WTC11 (cell line): ENCODE measurements at regions not wholly inside any gene's neighbourhood (a gene's known extent, or its start where the extent isn't known, plus 50 kb on each side); places are given as distances from the start of the nearest gene placed in this dataset.
"Not testable (repeated sequence)": the region's sequence is repeated elsewhere in the genome, so short reads cannot be mapped to it uniquely, and the experiment has no call there.

Experiments used
- ATAC-seq: fragments of 200-7000 bp; cut with Tn5 transposase; 2 replicates; pipeline ENCODE4 v1.10.0; 2021; ENCODE audit warnings: mild to moderate bottlenecking, moderate library complexity
- CTCF ChIA-PET: fragments of 300-600 bp; sonication (Branson Sonifier 250); formaldehyde crosslinking; loops from one replicate; lab custom pipeline; 2021; ENCODE audit warnings: antibody characterized with exemption; lab: Charles Lee
- POLR2A ChIA-PET: fragments of 350-600 bp; sonication (Branson Sonifier 250); formaldehyde crosslinking; loops from one replicate; lab custom pipeline; 2021; ENCODE audit warnings: antibody characterized with exemption; lab: Charles Lee
- DNase-seq: peaks from one replicate; pipeline ENCODE4 v3.0.0; 2021; ENCODE audit warnings: low spot score
- H3K27ac Mint-ChIP-seq: 2 replicates; pipeline ENCODE4 v1.8.0; 2021; ENCODE audit warnings: mixed read lengths
- H3K27me3 Mint-ChIP-seq: 2 replicates; pipeline ENCODE4 v1.8.0; 2021; ENCODE audit warnings: low read depth, mild to moderate bottlenecking, moderate library complexity, mixed read lengths
- H3K36me3 Mint-ChIP-seq: 2 replicates; pipeline ENCODE4 v1.8.0; 2021; ENCODE audit warnings: mixed read lengths
- H3K4me1 Mint-ChIP-seq: 2 replicates; pipeline ENCODE4 v1.8.0; 2022; ENCODE audit warnings: mixed read lengths
- H3K4me3 Mint-ChIP-seq: 2 replicates; pipeline ENCODE4 v1.8.0; 2021; ENCODE audit warnings: mild to moderate bottlenecking, moderate library complexity, mixed read lengths
- H3K9me3 Mint-ChIP-seq: 2 replicates; pipeline ENCODE4 v1.8.0; 2021; ENCODE audit warnings: mixed read lengths
- ATF1 ChIP-seq: sonication (generic); formaldehyde crosslinking; IDR thresholded peaks from 2 replicates; pipeline ENCODE4 v1.8.1; 2023; ENCODE audit warnings: mild to moderate bottlenecking, moderate library complexity, missing genetic modification reagents
- ATF3 ChIP-seq: sonication (generic); formaldehyde crosslinking; conservative IDR thresholded peaks from 2 replicates; pipeline ENCODE4 v1.8.1; 2022; ENCODE audit warnings: mild to moderate bottlenecking, missing genetic modification reagents
- CREB1 ChIP-seq: sonication (generic); formaldehyde crosslinking; IDR thresholded peaks from 2 replicates; pipeline ENCODE4 v1.8.0; 2023; ENCODE audit warnings: mild to moderate bottlenecking, missing genetic modification reagents
- ETV6 ChIP-seq: sonication (generic); formaldehyde crosslinking; IDR thresholded peaks from 2 replicates; pipeline ENCODE4 v1.8.1; 2022; ENCODE audit warnings: mild to moderate bottlenecking, missing genetic modification reagents
- FOXK1 ChIP-seq: sonication (generic); formaldehyde crosslinking; IDR thresholded peaks from 2 replicates; pipeline ENCODE4 v1.8.0; 2022; ENCODE audit warnings: mild to moderate bottlenecking, moderate library complexity, missing genetic modification reagents
- FOXP1 ChIP-seq: sonication (generic); formaldehyde crosslinking; IDR thresholded peaks from 2 replicates; pipeline ENCODE4 v1.8.0; 2022; ENCODE audit warnings: missing genetic modification reagents, mild to moderate bottlenecking, moderate library complexity, borderline replicate concordance
- MXD4 ChIP-seq: fragments of 250-450 bp; sonication (Bioruptor Pico); IDR thresholded peaks from 2 replicates; pipeline ENCODE4 v1.8.0; 2021; ENCODE audit warnings: mild to moderate bottlenecking, moderate library complexity, borderline replicate concordance
- NFATC4 ChIP-seq: fragments of 250-450 bp; sonication (Bioruptor Pico); IDR thresholded peaks from 2 replicates; pipeline ENCODE4 v1.9.0; 2021; ENCODE audit warnings: mild to moderate bottlenecking
- NFE2L1 ChIP-seq: sonication (generic); formaldehyde crosslinking; IDR thresholded peaks from 2 replicates; pipeline ENCODE4 v1.8.1; 2023; ENCODE audit warnings: missing genetic modification reagents
- NFYB ChIP-seq: sonication (generic); formaldehyde crosslinking; conservative IDR thresholded peaks from 2 replicates; pipeline ENCODE4 v1.8.0; 2022; ENCODE audit warnings: low read depth, missing genetic modification reagents
- NR2C2 ChIP-seq: sonication (generic); formaldehyde crosslinking; IDR thresholded peaks from 2 replicates; pipeline ENCODE4 v1.8.0; 2022; ENCODE audit warnings: mild to moderate bottlenecking, missing genetic modification reagents
- OVOL2 ChIP-seq: fragments of 250-450 bp; sonication (Bioruptor Pico); IDR thresholded peaks from 2 replicates; pipeline ENCODE4 v1.9.0; 2021; ENCODE audit warnings: mild to moderate bottlenecking, borderline replicate concordance
- SMAD3 ChIP-seq: sonication (generic); formaldehyde crosslinking; IDR thresholded peaks from 2 replicates; pipeline ENCODE4 v1.8.0; 2022; ENCODE audit warnings: missing genetic modification reagents, mild to moderate bottlenecking, borderline replicate concordance
- TEAD1 ChIP-seq: sonication (generic); formaldehyde crosslinking; IDR thresholded peaks from 2 replicates; pipeline ENCODE4 v1.8.0; 2022; ENCODE audit warnings: mild to moderate bottlenecking, missing genetic modification reagents
- USF1 ChIP-seq: sonication (generic); formaldehyde crosslinking; IDR thresholded peaks from 2 replicates; pipeline ENCODE4 v1.8.0; 2022; ENCODE audit warnings: mild to moderate bottlenecking, missing genetic modification reagents
- ZMAT4 ChIP-seq: fragments of 250-450 bp; sonication (Bioruptor Pico); IDR thresholded peaks from 2 replicates; pipeline ENCODE4 v1.9.0; 2021; ENCODE audit warnings: mild to moderate bottlenecking
- ZNF121 ChIP-seq: sonication (generic); formaldehyde crosslinking; IDR thresholded peaks from 2 replicates; pipeline ENCODE4 v1.8.0; 2023; ENCODE audit warnings: missing genetic modification reagents
- ZNF138 ChIP-seq: sonication (generic); formaldehyde crosslinking; conservative IDR thresholded peaks from 2 replicates; pipeline ENCODE4 v1.8.1; 2022; ENCODE audit warnings: mild to moderate bottlenecking, moderate library complexity, missing genetic modification reagents
- ZNF263 ChIP-seq: sonication (generic); formaldehyde crosslinking; IDR thresholded peaks from 2 replicates; pipeline ENCODE4 v1.8.1; 2022; ENCODE audit warnings: low read depth, mild to moderate bottlenecking, moderate library complexity, missing genetic modification reagents
- ZNF416 ChIP-seq: fragments of 250-450 bp; sonication (Bioruptor Pico); IDR thresholded peaks from 2 replicates; pipeline ENCODE4 v1.9.0; 2021; ENCODE audit warnings: mild to moderate bottlenecking, inconsistent platforms
- ZNF425 ChIP-seq: fragments of 250-450 bp; sonication (Bioruptor Pico); conservative IDR thresholded peaks from 2 replicates; pipeline ENCODE4 v1.9.0; 2021; ENCODE audit warnings: mild to moderate bottlenecking
- ZNF512 ChIP-seq: sonication (generic); formaldehyde crosslinking; IDR thresholded peaks from 2 replicates; pipeline ENCODE4 v1.8.1; 2022; ENCODE audit warnings: missing genetic modification reagents, borderline replicate concordance
- ZNF671 ChIP-seq: fragments of 250-450 bp; sonication (Bioruptor Pico); IDR thresholded peaks from 2 replicates; pipeline ENCODE4 v1.8.0; 2021; ENCODE audit warnings: mild to moderate bottlenecking
- TF ChIP-seq, protein P1 (sequence below): fragments of 250-450 bp; sonication (Bioruptor Pico); IDR thresholded peaks from 2 replicates; pipeline ENCODE4 v2.1.2; 2022; ENCODE audit warnings: mild to moderate bottlenecking, moderate library complexity
- TF ChIP-seq, protein P2 (sequence below): sonication (generic); formaldehyde crosslinking; IDR thresholded peaks from 2 replicates; pipeline ENCODE4 v1.8.0; 2023; ENCODE audit warnings: missing genetic modification reagents
- TF ChIP-seq, protein P3 (sequence below): sonication (generic); formaldehyde crosslinking; IDR thresholded peaks from 2 replicates; pipeline ENCODE4 v1.8.0; 2022; ENCODE audit warnings: mild to moderate bottlenecking, missing genetic modification reagents

- Mint-ChIP-seq H3K4me3 (no peak overlapping the region), H3K27me3 (no peaks in the 10 kb centered on the region), H3K36me3 (peaks cover 18% of the 10 kb centered on the region), H3K27ac (no peak overlapping the region; the same call in none of the 2 replicates), H3K4me1 (no peaks in the 10 kb centered on the region), H3K9me3 (peaks cover 10% of the 10 kb centered on the region)
- ChIA-PET CTCF (no interaction called here), POLR2A (no interaction called here)
- DNase-seq, result no peak
- no peak for ATAC-seq
- TF ChIP-seq NFYB (CRISPR knock-in tag) (no peak), ZMAT4 (CRISPR knock-in tag) (no peak), ATF1 (no peak), ZNF138 (CRISPR knock-in tag) (no peak), ZNF512 (no peak), FOXK1 (CRISPR knock-in tag) (no peak), CREB1 (CRISPR knock-in tag) (no peak), ATF3 (no peak), TEAD1 (CRISPR knock-in tag) (no peak), NFE2L1 (no peak), SMAD3 (CRISPR knock-in tag) (no peak), MXD4 (no peak), OVOL2 (CRISPR knock-in tag) (no peak), USF1 (CRISPR knock-in tag) (no peak), NFATC4 (CRISPR knock-in tag) (no peak), ZNF263 (CRISPR knock-in tag) (no peak), FOXP1 (no peak), ZNF416 (no peak)
- TF ChIP-seq, protein P1, sequence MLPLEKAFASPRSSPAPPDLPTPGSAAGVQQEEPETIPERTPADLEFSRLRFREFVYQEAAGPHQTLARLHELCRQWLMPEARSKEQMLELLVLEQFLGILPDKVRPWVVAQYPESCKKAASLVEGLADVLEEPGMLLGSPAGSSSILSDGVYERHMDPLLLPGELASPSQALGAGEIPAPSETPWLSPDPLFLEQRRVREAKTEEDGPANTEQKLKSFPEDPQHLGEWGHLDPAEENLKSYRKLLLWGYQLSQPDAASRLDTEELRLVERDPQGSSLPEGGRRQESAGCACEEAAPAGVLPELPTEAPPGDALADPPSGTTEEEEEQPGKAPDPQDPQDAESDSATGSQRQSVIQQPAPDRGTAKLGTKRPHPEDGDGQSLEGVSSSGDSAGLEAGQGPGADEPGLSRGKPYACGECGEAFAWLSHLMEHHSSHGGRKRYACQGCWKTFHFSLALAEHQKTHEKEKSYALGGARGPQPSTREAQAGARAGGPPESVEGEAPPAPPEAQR (CRISPR knock-in tag), result no peak
Observed at GRCh38 chr17:83026311-83026811, 53.0 kb upstream of the METRNL start.

DNA sequence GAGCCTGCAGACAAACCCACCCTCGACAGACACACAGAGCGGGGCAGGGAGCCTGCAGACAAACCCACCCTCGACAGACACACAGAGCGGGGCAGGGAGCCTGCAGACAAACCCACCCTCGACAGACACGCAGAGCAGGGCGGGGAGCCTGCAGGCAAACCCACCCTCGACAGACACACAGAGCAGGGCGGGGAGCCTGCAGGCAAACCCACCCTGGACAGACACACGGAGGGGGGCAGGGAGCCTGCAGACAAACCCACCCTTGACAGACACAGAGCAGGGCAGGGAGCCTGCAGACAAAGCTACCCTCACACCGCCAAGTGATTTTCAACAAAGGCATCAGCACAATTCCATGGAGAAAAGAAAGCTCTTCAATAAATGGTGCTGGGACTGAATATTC lies 52.5 kb upstream of the METRNL start:
- H3K9me3 Mint-ChIP-seq, result peaks cover 10% of the 10 kb centered on the region
- H3K36me3 Mint-ChIP-seq, result peaks cover 21% of the 10 kb centered on the region
- DNase-seq, H3K27ac Mint-ChIP-seq, H3K4me1 Mint-ChIP-seq, POLR2A ChIA-PET, H3K4me3 Mint-ChIP-seq, CTCF ChIA-PET, H3K27me3 Mint-ChIP-seq, ATAC-seq: not testable (repeated sequence)

- Mint-ChIP-seq H3K4me3 (no peak overlapping the region), H3K36me3 (peaks cover 29% of the 10 kb centered on the region)
- ChIA-PET CTCF (no interaction called here), POLR2A (no interaction called here)
- TF ChIP-seq ZNF671 (CRISPR knock-in tag), result no peak
- no peak for TF ChIP-seq FOXP1
- TF ChIP-seq ZNF138 (CRISPR knock-in tag), result no peak
- no peak for TF ChIP-seq ZNF121 (CRISPR knock-in tag)
- no peak for TF ChIP-seq ZNF425
- TF ChIP-seq, protein P2, sequence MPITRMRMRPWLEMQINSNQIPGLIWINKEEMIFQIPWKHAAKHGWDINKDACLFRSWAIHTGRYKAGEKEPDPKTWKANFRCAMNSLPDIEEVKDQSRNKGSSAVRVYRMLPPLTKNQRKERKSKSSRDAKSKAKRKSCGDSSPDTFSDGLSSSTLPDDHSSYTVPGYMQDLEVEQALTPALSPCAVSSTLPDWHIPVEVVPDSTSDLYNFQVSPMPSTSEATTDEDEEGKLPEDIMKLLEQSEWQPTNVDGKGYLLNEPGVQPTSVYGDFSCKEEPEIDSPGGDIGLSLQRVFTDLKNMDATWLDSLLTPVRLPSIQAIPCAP (CRISPR knock-in tag), result no peak
- no peak for TF ChIP-seq MXD4
- no peak for TF ChIP-seq NFE2L1
- no peak for TF ChIP-seq NR2C2 (CRISPR knock-in tag)
- no peak for TF ChIP-seq ETV6
- TF ChIP-seq CREB1 (CRISPR knock-in tag), result no peak
- TF ChIP-seq, protein P3, sequence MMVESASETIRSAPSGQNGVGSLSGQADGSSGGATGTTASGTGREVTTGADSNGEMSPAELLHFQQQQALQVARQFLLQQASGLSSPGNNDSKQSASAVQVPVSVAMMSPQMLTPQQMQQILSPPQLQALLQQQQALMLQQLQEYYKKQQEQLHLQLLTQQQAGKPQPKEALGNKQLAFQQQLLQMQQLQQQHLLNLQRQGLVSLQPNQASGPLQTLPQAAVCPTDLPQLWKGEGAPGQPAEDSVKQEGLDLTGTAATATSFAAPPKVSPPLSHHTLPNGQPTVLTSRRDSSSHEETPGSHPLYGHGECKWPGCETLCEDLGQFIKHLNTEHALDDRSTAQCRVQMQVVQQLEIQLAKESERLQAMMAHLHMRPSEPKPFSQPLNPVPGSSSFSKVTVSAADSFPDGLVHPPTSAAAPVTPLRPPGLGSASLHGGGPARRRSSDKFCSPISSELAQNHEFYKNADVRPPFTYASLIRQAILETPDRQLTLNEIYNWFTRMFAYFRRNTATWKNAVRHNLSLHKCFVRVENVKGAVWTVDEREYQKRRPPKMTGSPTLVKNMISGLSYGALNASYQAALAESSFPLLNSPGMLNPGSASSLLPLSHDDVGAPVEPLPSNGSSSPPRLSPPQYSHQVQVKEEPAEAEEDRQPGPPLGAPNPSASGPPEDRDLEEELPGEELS, result no peak
- TF ChIP-seq, all 79 proteins: peak for 0
- H3K27me3 Mint-ChIP-seq, result no peaks in the 10 kb centered on the region
- ATAC-seq (no peak), DNase-seq (no peak)
- H3K9me3 Mint-ChIP-seq, result peaks cover 10% of the 10 kb centered on the region
- H3K4me1 Mint-ChIP-seq, result no peaks in the 10 kb centered on the region
- no peak overlapping the region for H3K27ac Mint-ChIP-seq
Observed at GRCh38 chr17:83028851-83029250, 50.6 kb upstream of the METRNL start.
